H9 (cell line): ENCODE measurements at regions not wholly inside any gene's neighbourhood (a gene's known extent, or its start where the extent isn't known, plus 50 kb on each side); places are given as distances from the start of the nearest gene placed in this dataset.
A peak's percentile ranks its signal among the peaks of the same experiment; 100 is the strongest.

Experiments used
- DNase-seq: peaks from one replicate; pipeline ENCODE4 v3.0.0-alpha.2; 2017
- H2AFZ ChIP-seq: one replicate; pipeline ENCODE4 v1.6.1; 2013; ENCODE audit warnings: mild to moderate bottlenecking, low read length, control low read depth, moderate library complexity
- H2AK5ac ChIP-seq: 2 replicates; pipeline ENCODE4 v1.6.1; 2013; ENCODE audit warnings: low read length, control low read depth, mixed read lengths; ENCODE audit not compliant: insufficient read length
- H2BK120ac ChIP-seq: one replicate; pipeline ENCODE4 v1.6.1; 2013; ENCODE audit warnings: low read depth, mild to moderate bottlenecking, low read length, control low read depth, inconsistent platforms; ENCODE audit not compliant: poor library complexity, severe bottlenecking
- H2BK12ac ChIP-seq: 2 replicates; pipeline ENCODE4 v1.6.1; 2013; ENCODE audit warnings: low read length, control low read depth, mixed read lengths, low read depth; ENCODE audit not compliant: insufficient read length
- H2BK15ac ChIP-seq: 2 replicates; pipeline ENCODE4 v1.6.1; 2013; ENCODE audit warnings: low read depth, low read length, control low read depth
- H2BK20ac ChIP-seq: one replicate; pipeline ENCODE4 v1.6.1; 2013; ENCODE audit warnings: low read depth, mild to moderate bottlenecking, low read length, control low read depth, inconsistent platforms; ENCODE audit not compliant: poor library complexity, severe bottlenecking
- H2BK5ac ChIP-seq: 2 replicates; pipeline ENCODE4 v1.6.1; 2013; ENCODE audit warnings: low read length, control low read depth, mixed read lengths; ENCODE audit not compliant: insufficient read length
- H3K14ac ChIP-seq: 2 replicates; pipeline ENCODE4 v1.6.1; 2013; ENCODE audit warnings: low read length, control low read depth; ENCODE audit not compliant: insufficient read depth
- H3K18ac ChIP-seq: 2 replicates; pipeline ENCODE4 v1.6.1; 2013; ENCODE audit warnings: low read depth, mild to moderate bottlenecking, mixed read lengths, low read length, control low read depth; ENCODE audit not compliant: insufficient read length
- H3K23ac ChIP-seq: 2 replicates; pipeline ENCODE4 v1.6.1; 2013; ENCODE audit warnings: low read length, control low read depth, mixed read lengths, low read depth; ENCODE audit not compliant: insufficient read length
- H3K23me2 ChIP-seq: 2 replicates; pipeline ENCODE4 v1.6.1; 2013; ENCODE audit warnings: low read depth, mild to moderate bottlenecking, mixed read lengths, low read length, control low read depth; ENCODE audit not compliant: insufficient read length, poor library complexity, severe bottlenecking
- H3K27ac ChIP-seq: 2 replicates; pipeline ENCODE4 v1.5.1; 2013; ENCODE audit warnings: low read length, control low read depth, mixed read lengths, low read depth; ENCODE audit not compliant: insufficient read length
- H3K27me3 ChIP-seq: 2 replicates; pipeline ENCODE4 v1.6.1; 2013; ENCODE audit warnings: low read length, control low read depth, inconsistent platforms; ENCODE audit not compliant: insufficient read depth
- H3K4ac ChIP-seq: 2 replicates; pipeline ENCODE4 v1.6.1; 2013; ENCODE audit warnings: low read depth, mild to moderate bottlenecking, control low read depth, inconsistent platforms, low read length, moderate library complexity
- H3K4me1 ChIP-seq: 2 replicates; pipeline ENCODE4 v1.6.1; 2013; ENCODE audit warnings: low read length, control low read depth, inconsistent platforms; ENCODE audit not compliant: insufficient read depth
- H3K4me2 ChIP-seq: 2 replicates; pipeline ENCODE4 v1.6.1; 2013; ENCODE audit warnings: low read length, control low read depth, mixed read lengths; ENCODE audit not compliant: insufficient read length, insufficient read depth
- H3K56ac ChIP-seq: 2 replicates; pipeline ENCODE4 v1.6.1; 2013; ENCODE audit warnings: low read depth, mild to moderate bottlenecking, mixed read lengths, low read length, control low read depth; ENCODE audit not compliant: insufficient read length
- H3K79me1 ChIP-seq: 2 replicates; pipeline ENCODE4 v1.6.1; 2013; ENCODE audit warnings: low read depth, mild to moderate bottlenecking, moderate library complexity, low read length, control low read depth, inconsistent platforms; ENCODE audit not compliant: insufficient read depth, poor library complexity, severe bottlenecking
- H3K79me2 ChIP-seq: 2 replicates; pipeline ENCODE4 v1.6.1; 2013; ENCODE audit warnings: low read length, control low read depth, inconsistent platforms; ENCODE audit not compliant: insufficient read depth
- H3K9ac ChIP-seq: 2 replicates; pipeline ENCODE4 v1.6.1; 2013; ENCODE audit warnings: low read length, control low read depth, mixed read lengths; ENCODE audit not compliant: insufficient read length; ENCODE audit errors: extremely low read depth
- H3K9me3 ChIP-seq: one replicate; pipeline ENCODE4 v1.6.1; 2013; ENCODE audit warnings: low read depth, low read length, inconsistent platforms; ENCODE audit not compliant: control insufficient read depth
- H3T11ph ChIP-seq: one replicate; pipeline ENCODE4 v1.6.1; 2013; ENCODE audit warnings: mild to moderate bottlenecking, low read length, control low read depth, inconsistent platforms
- H4K20me1 ChIP-seq: one replicate; pipeline ENCODE4 v1.6.1; 2013; ENCODE audit not compliant: control insufficient read depth, insufficient read length, insufficient read depth
- H4K5ac ChIP-seq: 2 replicates; pipeline ENCODE4 v1.6.1; 2013; ENCODE audit warnings: low read depth, mild to moderate bottlenecking, mixed read lengths, low read length, control low read depth; ENCODE audit not compliant: insufficient read length
- H4K8ac ChIP-seq: replicated peaks from 2 replicates; pipeline ENCODE4 v1.6.1; 2013; ENCODE audit warnings: low read length, control low read depth, mixed read lengths, low read depth; ENCODE audit not compliant: insufficient read length
- H4K91ac ChIP-seq: 2 replicates; pipeline ENCODE4 v1.6.1; 2013; ENCODE audit warnings: low read depth, mild to moderate bottlenecking, moderate library complexity, mixed read lengths, low read length, control low read depth; ENCODE audit not compliant: insufficient read length
- H3K27ac Mint-ChIP-seq, 3 experiments: 2 replicates in 2 of 3; 3 replicates in 1 of 3; pipeline ENCODE4 v1.8.0; 2020 to 2021; ENCODE audit warnings: mixed read lengths in 3 of 3, mild to moderate bottlenecking in 1 of 3, moderate library complexity in 1 of 3
- H3K27me3 Mint-ChIP-seq: 2 replicates; pipeline ENCODE4 v1.8.0; 2021; ENCODE audit warnings: low read depth, mild to moderate bottlenecking, moderate library complexity, mixed read lengths
- H3K36me3 Mint-ChIP-seq, 3 experiments: 2 replicates in 2 of 3; 3 replicates in 1 of 3; pipeline ENCODE4 v1.8.0; 2020 to 2021; ENCODE audit warnings: low read depth in 3 of 3, mixed read lengths in 3 of 3; ENCODE audit not compliant: insufficient read depth in 1 of 3
- H3K4me1 Mint-ChIP-seq, 2 experiments: 2 replicates each; pipeline ENCODE4 v1.8.0; 2020; ENCODE audit warnings: mixed read lengths in 2 of 2
- H3K4me3 Mint-ChIP-seq, 2 experiments: 2 replicates in 1 of 2; 3 replicates in 1 of 2; pipeline ENCODE4 v1.8.0; 2020 to 2021; ENCODE audit warnings: mild to moderate bottlenecking in 2 of 2, mixed read lengths in 2 of 2, moderate library complexity in 1 of 2
- H3K9me3 Mint-ChIP-seq, 2 experiments: 2 replicates in 1 of 2; 3 replicates in 1 of 2; pipeline ENCODE4 v1.8.0; 2020; ENCODE audit warnings: mild to moderate bottlenecking in 2 of 2, mixed read lengths in 2 of 2, moderate library complexity in 1 of 2
- WGBS: extraction: QIAGEN DNeasy Blood & Tissue Kit; methylation state at CpG from one replicate; pipeline ENCODE4 v1.1.7; 2013; ENCODE audit warnings: missing lambda C conversion rate, low lambda C conversion rate, mixed read lengths; ENCODE audit not compliant: insufficient read length; ENCODE audit errors: extremely low coverage; 5-methylcytosine and 5-hydroxymethylcytosine counted together
- TF ChIP-seq, protein P1 (sequence below): fragments of 200-600 bp; sonication (generic); conservative IDR thresholded peaks from 3 replicates; pipeline ENCODE4 v1.8.0; 2021; ENCODE audit warnings: antibody characterized with exemption, mild to moderate bottlenecking

DNA sequence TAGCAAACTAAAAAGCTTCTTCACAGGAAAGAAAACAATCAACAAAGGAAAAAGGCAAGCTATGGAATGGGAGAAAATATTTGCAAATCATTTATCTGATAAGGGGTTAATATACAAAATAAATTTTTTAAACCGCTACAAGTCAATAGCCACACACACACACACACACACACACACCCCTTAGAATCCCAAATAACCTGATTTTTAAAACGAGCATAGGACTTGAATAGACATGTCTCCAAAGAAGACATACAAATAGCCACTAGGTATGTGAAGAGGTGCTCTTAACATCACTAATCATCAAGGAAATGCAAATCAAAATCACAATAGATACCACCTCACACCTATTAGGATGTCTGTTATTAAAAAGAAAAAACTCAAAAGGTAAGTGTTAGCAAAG is 187.7 kb downstream of the TRIM27 start:
- peaks cover 0 to 2% (median 0%) of the 10 kb centered on the region in 3 experiments; a peak in 1 of 7 replicates for H3K36me3 Mint-ChIP-seq
- Histone ChIP-seq H3K4ac (no peak overlapping the region), H4K5ac (no peak overlapping the region), H2AFZ (no peak overlapping the region), H2BK15ac (no peak overlapping the region), H3K23me2 (peaks cover 15% of the 10 kb centered on the region), H3K18ac (no peak overlapping the region), H2BK20ac (no peak overlapping the region), H3K9ac (no peak overlapping the region), H3K27ac (no peak overlapping the region), H3K79me2 (no peaks in the 10 kb centered on the region), H3K27me3 (peaks cover 14% of the 10 kb centered on the region; the same call in 1 of the 2 replicates), H3K56ac (no peak overlapping the region), H3K9me3 (no peaks in the 10 kb centered on the region), H2BK120ac (no peak overlapping the region), H2BK5ac (no peak overlapping the region), H3K79me1 (no peaks in the 10 kb centered on the region), H3K14ac (no peak overlapping the region), H3K4me2 (peak overlapping the region; percentile 91), H3T11ph (no peak overlapping the region), H4K8ac (no peak overlapping the region), H3K4me1 (no peaks in the 10 kb centered on the region), H2AK5ac (no peak overlapping the region), H4K20me1 (no peaks in the 10 kb centered on the region), H4K91ac (no peak overlapping the region), H2BK12ac (no peak overlapping the region), H3K23ac (no peak overlapping the region)
- TF ChIP-seq, protein P1, sequence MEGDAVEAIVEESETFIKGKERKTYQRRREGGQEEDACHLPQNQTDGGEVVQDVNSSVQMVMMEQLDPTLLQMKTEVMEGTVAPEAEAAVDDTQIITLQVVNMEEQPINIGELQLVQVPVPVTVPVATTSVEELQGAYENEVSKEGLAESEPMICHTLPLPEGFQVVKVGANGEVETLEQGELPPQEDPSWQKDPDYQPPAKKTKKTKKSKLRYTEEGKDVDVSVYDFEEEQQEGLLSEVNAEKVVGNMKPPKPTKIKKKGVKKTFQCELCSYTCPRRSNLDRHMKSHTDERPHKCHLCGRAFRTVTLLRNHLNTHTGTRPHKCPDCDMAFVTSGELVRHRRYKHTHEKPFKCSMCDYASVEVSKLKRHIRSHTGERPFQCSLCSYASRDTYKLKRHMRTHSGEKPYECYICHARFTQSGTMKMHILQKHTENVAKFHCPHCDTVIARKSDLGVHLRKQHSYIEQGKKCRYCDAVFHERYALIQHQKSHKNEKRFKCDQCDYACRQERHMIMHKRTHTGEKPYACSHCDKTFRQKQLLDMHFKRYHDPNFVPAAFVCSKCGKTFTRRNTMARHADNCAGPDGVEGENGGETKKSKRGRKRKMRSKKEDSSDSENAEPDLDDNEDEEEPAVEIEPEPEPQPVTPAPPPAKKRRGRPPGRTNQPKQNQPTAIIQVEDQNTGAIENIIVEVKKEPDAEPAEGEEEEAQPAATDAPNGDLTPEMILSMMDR: no peak
- H3K4me3 Mint-ChIP-seq: peak overlapping the region; percentile 67 to 82
- peaks cover 31 to 34% of the 10 kb centered on the region in 2 experiments for H3K4me1 Mint-ChIP-seq
- DNase-seq: no peak
- peaks cover 91% of the 10 kb centered on the region for H3K27me3 Mint-ChIP-seq
- H3K27ac Mint-ChIP-seq: no peak overlapping the region
- WGBS: no CpG with 5 or more reads among the region's 2 CpGs
- H3K9me3 Mint-ChIP-seq: peaks cover 4 to 6% of the 10 kb centered on the region in 2 experiments; a peak in 3 of 5 replicates
